HFFc6 (cell line): ENCODE measurements at regions not wholly inside any gene's neighbourhood (a gene's known extent, or its start where the extent isn't known, plus 50 kb on each side); places are given as distances from the start of the nearest gene placed in this dataset.
"Not testable (repeated sequence)": the region's sequence is repeated elsewhere in the genome, so short reads cannot be mapped to it uniquely, and the experiment has no call there.

Experiments
- DNase-seq: peaks from one replicate; pipeline ENCODE4 v3.0.0-alpha.2; 2018
- H3K27ac Mint-ChIP-seq: 2 replicates; pipeline ENCODE4 v1.8.0; 2020; ENCODE audit warnings: mild to moderate bottlenecking, mixed read lengths
- H3K27me3 Mint-ChIP-seq: 2 replicates; pipeline ENCODE4 v1.8.0; 2021; ENCODE audit warnings: mild to moderate bottlenecking, moderate library complexity, mixed read lengths; ENCODE audit not compliant: insufficient read depth
- H3K36me3 Mint-ChIP-seq: 2 replicates; pipeline ENCODE4 v1.8.0; 2021; ENCODE audit warnings: low read depth, mixed read lengths
- H3K4me1 Mint-ChIP-seq: 2 replicates; pipeline ENCODE4 v1.8.0; 2020; ENCODE audit warnings: low read depth, mixed read lengths
- H3K4me3 Mint-ChIP-seq: 2 replicates; pipeline ENCODE4 v1.8.0; 2020; ENCODE audit warnings: mild to moderate bottlenecking, moderate library complexity, mixed read lengths
- H3K9me3 Mint-ChIP-seq: 2 replicates; pipeline ENCODE4 v1.8.0; 2020; ENCODE audit warnings: mild to moderate bottlenecking, mixed read lengths
- TF ChIP-seq, protein P1 (sequence below): fragments of 200-600 bp; sonication (generic); IDR thresholded peaks from 2 replicates; pipeline ENCODE4 v1.5.0; 2021; ENCODE audit warnings: antibody characterized with exemption, mild to moderate bottlenecking

- H3K9me3 Mint-ChIP-seq, result peaks cover 4% of the 10 kb centered on the region; the same call in 1 of the 2 replicates
- no peak for DNase-seq
- TF ChIP-seq, protein P1, sequence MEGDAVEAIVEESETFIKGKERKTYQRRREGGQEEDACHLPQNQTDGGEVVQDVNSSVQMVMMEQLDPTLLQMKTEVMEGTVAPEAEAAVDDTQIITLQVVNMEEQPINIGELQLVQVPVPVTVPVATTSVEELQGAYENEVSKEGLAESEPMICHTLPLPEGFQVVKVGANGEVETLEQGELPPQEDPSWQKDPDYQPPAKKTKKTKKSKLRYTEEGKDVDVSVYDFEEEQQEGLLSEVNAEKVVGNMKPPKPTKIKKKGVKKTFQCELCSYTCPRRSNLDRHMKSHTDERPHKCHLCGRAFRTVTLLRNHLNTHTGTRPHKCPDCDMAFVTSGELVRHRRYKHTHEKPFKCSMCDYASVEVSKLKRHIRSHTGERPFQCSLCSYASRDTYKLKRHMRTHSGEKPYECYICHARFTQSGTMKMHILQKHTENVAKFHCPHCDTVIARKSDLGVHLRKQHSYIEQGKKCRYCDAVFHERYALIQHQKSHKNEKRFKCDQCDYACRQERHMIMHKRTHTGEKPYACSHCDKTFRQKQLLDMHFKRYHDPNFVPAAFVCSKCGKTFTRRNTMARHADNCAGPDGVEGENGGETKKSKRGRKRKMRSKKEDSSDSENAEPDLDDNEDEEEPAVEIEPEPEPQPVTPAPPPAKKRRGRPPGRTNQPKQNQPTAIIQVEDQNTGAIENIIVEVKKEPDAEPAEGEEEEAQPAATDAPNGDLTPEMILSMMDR, result no peak
- no peak overlapping the region for H3K27ac Mint-ChIP-seq
- H3K4me3 Mint-ChIP-seq, result no peak overlapping the region
- no peaks in the 10 kb centered on the region for H3K27me3 Mint-ChIP-seq
- H3K36me3 Mint-ChIP-seq, result 0 out of 2 replicates have a peak, but pooled peaks cover 4% of the 10 kb centered on the region
- peaks cover 6% of the 10 kb centered on the region; the same call in 1 of the 2 replicates for H3K4me1 Mint-ChIP-seq
These were observed 213.4 kb upstream of the XIST start for GRCh38 chrX:74065831-74066390.

DNA sequence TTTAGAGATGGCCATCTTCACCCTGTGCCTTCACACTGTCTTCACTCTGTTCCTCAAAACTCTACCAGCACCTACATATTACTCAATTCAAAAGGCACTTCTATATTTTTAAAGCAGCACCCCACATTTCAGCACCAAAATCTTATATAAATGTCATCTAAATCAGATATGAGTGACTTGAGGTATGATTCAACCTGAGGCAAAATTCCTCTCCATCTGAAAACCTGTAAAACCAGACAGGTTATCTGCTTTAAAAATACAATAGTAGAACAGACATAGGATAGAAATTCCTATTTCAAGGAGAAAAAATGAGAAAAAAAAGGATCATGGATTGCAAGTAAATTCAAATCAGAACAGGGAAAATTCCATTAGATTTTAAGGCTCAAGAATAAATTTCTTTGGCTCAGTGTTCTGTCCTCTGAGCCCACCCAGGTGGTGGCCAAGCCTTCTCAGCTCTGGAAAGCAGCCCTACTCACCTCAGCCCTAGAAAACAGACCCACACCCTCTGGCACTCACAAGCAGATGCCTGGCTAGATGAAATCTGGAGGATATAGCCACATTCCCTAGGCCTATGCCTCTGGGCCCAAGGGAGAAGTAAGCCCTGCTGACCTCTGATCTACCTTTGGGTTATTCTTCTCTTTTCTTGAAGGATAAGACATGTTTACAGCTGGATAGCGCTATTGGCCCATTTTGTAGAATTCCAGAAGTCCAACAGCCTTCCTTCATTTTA lies 211.1 kb upstream of the XIST start:
- Mint-ChIP-seq H3K4me1 (no peaks in the 10 kb centered on the region), H3K27ac (no peak overlapping the region), H3K27me3 (no peaks in the 10 kb centered on the region), H3K36me3 (0 out of 2 replicates have a peak, but pooled peaks cover 2% of the 10 kb centered on the region), H3K9me3 (peaks cover 3% of the 10 kb centered on the region; the same call in 1 of the 2 replicates), H3K4me3 (no peak overlapping the region)
- TF ChIP-seq, protein P1, result no peak
- DNase-seq, result no peak

DNA sequence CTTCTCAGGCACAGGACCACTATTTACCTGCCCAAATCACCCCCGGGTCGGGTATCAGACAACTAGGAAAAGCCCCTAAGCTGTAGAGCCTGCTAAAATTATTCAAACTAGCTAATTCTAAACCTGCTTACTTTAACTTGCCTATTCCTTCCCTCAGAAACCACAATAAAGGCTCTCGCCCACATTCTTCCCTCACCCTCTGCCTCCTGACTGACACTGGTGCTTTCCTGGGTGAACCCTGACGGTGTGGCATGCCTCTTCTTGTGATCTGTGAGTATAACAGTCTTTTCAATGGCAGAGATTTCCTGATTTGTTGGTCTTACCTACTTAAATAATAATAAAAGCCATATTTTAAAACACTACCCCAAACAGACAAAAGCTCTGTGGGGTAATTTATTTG lies 209.4 kb upstream of the XIST start:
- Mint-ChIP-seq H3K9me3 (no peaks in the 10 kb centered on the region), H3K4me1 (no peaks in the 10 kb centered on the region), H3K27ac (no peak overlapping the region), H3K36me3 (no peaks in the 10 kb centered on the region), H3K27me3 (no peaks in the 10 kb centered on the region), H3K4me3 (no peak overlapping the region)
- no peak for DNase-seq
- TF ChIP-seq, protein P1, result no peak

GRCh38 chrX:74049126-74049525 lies 196.6 kb upstream of the XIST start:
- H3K27ac Mint-ChIP-seq, result no peak overlapping the region
- H3K36me3 Mint-ChIP-seq, result no peaks in the 10 kb centered on the region
- H3K4me3 Mint-ChIP-seq, result no peak overlapping the region
- no peaks in the 10 kb centered on the region for H3K27me3 Mint-ChIP-seq
- H3K9me3 Mint-ChIP-seq, result no peaks in the 10 kb centered on the region; the same call in 1 of the 2 replicates
- no peak for DNase-seq
- TF ChIP-seq, protein P1, result no peak
- no peaks in the 10 kb centered on the region for H3K4me1 Mint-ChIP-seq

GRCh38 chrX:74034066-74034465 lies 181.6 kb upstream of the XIST start:
- not testable (repeated sequence) for H3K27me3 Mint-ChIP-seq, H3K36me3 Mint-ChIP-seq, H3K27ac Mint-ChIP-seq, H3K4me3 Mint-ChIP-seq, H3K9me3 Mint-ChIP-seq, DNase-seq, H3K4me1 Mint-ChIP-seq

- not testable (repeated sequence) for H3K9me3 Mint-ChIP-seq, H3K4me1 Mint-ChIP-seq, H3K27me3 Mint-ChIP-seq, H3K36me3 Mint-ChIP-seq, H3K27ac Mint-ChIP-seq, H3K4me3 Mint-ChIP-seq, DNase-seq
These were observed 179.0 kb upstream of the XIST start for GRCh38 chrX:74031527-74031926.

- not testable (repeated sequence) for H3K4me3 Mint-ChIP-seq, H3K9me3 Mint-ChIP-seq, DNase-seq, H3K27ac Mint-ChIP-seq, H3K4me1 Mint-ChIP-seq, H3K27me3 Mint-ChIP-seq, H3K36me3 Mint-ChIP-seq
These were observed 178.3 kb upstream of the XIST start for GRCh38 chrX:74030766-74031165.

DNA sequence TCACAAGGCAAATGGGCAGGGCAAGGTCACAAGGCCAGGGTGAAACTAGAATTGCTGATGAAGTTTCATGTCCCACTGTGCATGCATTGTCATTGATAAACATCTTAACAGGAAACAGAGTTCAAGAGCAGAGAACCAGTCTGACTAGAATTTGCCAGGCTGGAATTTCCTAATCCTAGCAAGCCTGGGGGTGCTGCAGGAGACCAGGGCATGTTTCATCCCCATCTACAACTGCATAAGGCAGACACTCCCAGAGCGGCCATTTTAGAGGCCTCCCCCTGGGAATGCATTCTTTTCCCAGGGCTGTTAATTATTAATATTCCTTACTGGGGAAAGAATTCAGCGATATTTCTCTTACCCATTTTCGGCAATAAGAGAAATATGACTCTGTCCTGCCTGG lies 172.6 kb upstream of the XIST start:
- H3K9me3 Mint-ChIP-seq, H3K27ac Mint-ChIP-seq, DNase-seq, H3K36me3 Mint-ChIP-seq, H3K4me3 Mint-ChIP-seq, H3K4me1 Mint-ChIP-seq, H3K27me3 Mint-ChIP-seq: not testable (repeated sequence)
